ENCODE measurements at regions not wholly inside any gene's neighbourhood (a gene's known extent, or its start where the extent isn't known, plus 50 kb on each side); places are given as distances from the start of the nearest gene placed in this dataset.

GRCh38 chr10:10725196-10725595, 292.5 kb upstream of the CELF2 start:
- no peak for TF ChIP-seq CTCF (IDR thresholded peaks at IDR 0.05; ENCODE audit: poor library complexity)
- no peak for TF ChIP-seq EZH2 (IDR thresholded peaks at IDR 0.05; ENCODE audit: borderline replicate concordance)
